Calu3 (cell line): ENCODE measurements at regions not wholly inside any gene's neighbourhood (a gene's known extent, or its start where the extent isn't known, plus 50 kb on each side); places are given as distances from the start of the nearest gene placed in this dataset.

Experiments used
- BruUV-seq: library from RNA; stranded (reverse); fragments of 400-500 nt; replicated peaks from 2 replicates; lab custom pipeline; 2021; lab: Mats Ljungman, UMichigan
- CTCF ChIA-PET: fragments of 300-600 bp; sonication (Branson Sonifier 250); formaldehyde crosslinking; loops from one replicate; lab custom pipeline; 2022; ENCODE audit warnings: antibody characterized with exemption; lab: Charles Lee
- DNase-seq: peaks from one replicate; pipeline ENCODE4 v3.0.0; 2022
- H3K27ac Mint-ChIP-seq: one replicate; pipeline ENCODE4 v1.8.0; 2022; ENCODE audit warnings: mixed read lengths; ENCODE audit not compliant: unreplicated experiment
- H3K27me3 Mint-ChIP-seq: one replicate; pipeline ENCODE4 v1.8.0; 2022; ENCODE audit warnings: mixed read lengths; ENCODE audit not compliant: unreplicated experiment
- H3K36me3 Mint-ChIP-seq: one replicate; pipeline ENCODE4 v1.8.0; 2022; ENCODE audit warnings: mild to moderate bottlenecking, moderate library complexity, mixed read lengths; ENCODE audit not compliant: insufficient read depth, unreplicated experiment
- H3K4me1 Mint-ChIP-seq: one replicate; pipeline ENCODE4 v1.8.0; 2022; ENCODE audit warnings: mild to moderate bottlenecking, low read depth, mixed read lengths; ENCODE audit not compliant: unreplicated experiment
- H3K4me3 Mint-ChIP-seq: one replicate; pipeline ENCODE4 v1.8.0; 2022; ENCODE audit warnings: mild to moderate bottlenecking, low read depth, moderate library complexity, mixed read lengths; ENCODE audit not compliant: unreplicated experiment
- H3K9me3 Mint-ChIP-seq: one replicate; pipeline ENCODE4 v1.8.0; 2022; ENCODE audit warnings: low read depth, mixed read lengths; ENCODE audit not compliant: unreplicated experiment
- CTCF ChIP-seq: fragments of 200-600 bp; IDR thresholded peaks from one replicate; pipeline ENCODE4 v1.8.0; 2022; ENCODE audit warnings: antibody characterized with exemption; ENCODE audit not compliant: unreplicated experiment
- intact Hi-C: fragments of 100-400 bp; cut with micrococcal nuclease; formaldehyde crosslinking; loops from one replicate; pipeline ENCODE4 v1.10.0; 2022; ENCODE audit not compliant: unreplicated experiment

GRCh38 chr6:148104131-148104530 is 238.5 kb upstream of the SASH1 start:
- Mint-ChIP-seq H3K27me3 (no peaks in the 10 kb centered on the region), H3K27ac (no peak overlapping the region), H3K36me3 (no peaks in the 10 kb centered on the region), H3K4me1 (no peaks in the 10 kb centered on the region), H3K4me3 (no peak overlapping the region), H3K9me3 (no peaks in the 10 kb centered on the region)
- intact Hi-C loops, result no loop called here
- TF ChIP-seq CTCF, result no peak
- no TSS peak for BruUV-seq
- no peak for DNase-seq
- CTCF ChIA-PET, result no interaction called here

GRCh38 chr6:148105695-148106094 is 236.9 kb upstream of the SASH1 start:
- Mint-ChIP-seq H3K4me1 (no peaks in the 10 kb centered on the region), H3K27ac (no peak overlapping the region), H3K9me3 (no peaks in the 10 kb centered on the region), H3K36me3 (no peaks in the 10 kb centered on the region), H3K27me3 (no peaks in the 10 kb centered on the region), H3K4me3 (no peak overlapping the region)
- CTCF ChIA-PET, result no interaction called here
- intact Hi-C loops, result no loop called here
- no peak for TF ChIP-seq CTCF
- BruUV-seq, result no TSS peak
- DNase-seq, result no peak

DNA sequence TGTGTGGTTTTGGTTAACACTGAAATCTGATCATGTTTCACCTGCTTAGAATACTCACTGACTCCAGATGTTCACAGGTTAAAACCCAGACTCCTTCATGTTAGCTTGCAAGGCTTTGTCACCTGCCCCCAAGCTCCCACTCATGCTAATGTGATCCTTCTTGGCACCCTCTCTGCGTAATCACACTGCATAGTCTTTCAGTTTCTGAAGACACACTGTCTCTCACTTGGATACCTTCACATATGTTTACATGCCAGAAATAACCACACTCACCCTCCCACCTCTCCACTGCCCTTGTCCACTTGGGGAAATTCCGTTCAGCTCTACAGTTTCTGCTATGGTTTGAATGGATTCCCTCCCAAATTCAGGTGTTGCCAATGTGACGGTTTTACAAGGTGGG is 234.7 kb upstream of the SASH1 start:
- H3K27me3 Mint-ChIP-seq, result no peaks in the 10 kb centered on the region
- no peak overlapping the region for H3K4me3 Mint-ChIP-seq
- no peaks in the 10 kb centered on the region for H3K9me3 Mint-ChIP-seq
- intact Hi-C loops, result no loop called here
- no peak for TF ChIP-seq CTCF
- no peak overlapping the region for H3K27ac Mint-ChIP-seq
- H3K4me1 Mint-ChIP-seq, result no peaks in the 10 kb centered on the region
- BruUV-seq, result no TSS peak
- CTCF ChIA-PET, result no interaction called here
- no peak for DNase-seq
- H3K36me3 Mint-ChIP-seq, result no peaks in the 10 kb centered on the region

DNA sequence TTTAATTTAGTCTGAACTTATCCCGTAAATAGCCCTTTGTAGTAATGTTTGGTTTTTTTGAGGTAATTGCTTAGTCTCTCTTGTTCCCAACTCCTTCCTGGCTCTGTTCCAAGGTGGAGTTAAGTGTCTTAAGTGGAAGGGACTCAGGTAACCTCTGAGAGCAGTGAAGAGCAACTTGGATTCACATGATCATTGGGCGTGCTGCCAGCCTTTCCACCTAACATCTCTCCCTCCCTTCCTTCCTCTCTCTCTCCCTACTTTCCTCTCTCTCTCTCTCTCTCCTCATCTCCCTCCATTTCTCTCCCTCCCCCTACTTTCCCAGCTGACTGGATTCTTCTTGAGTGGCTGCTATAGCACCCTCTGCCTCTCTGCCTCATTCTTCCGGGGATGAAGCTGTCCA is 232.9 kb upstream of the SASH1 start:
- no peak for TF ChIP-seq CTCF
- CTCF ChIA-PET, result no interaction called here
- no peak overlapping the region for H3K27ac Mint-ChIP-seq
- no peaks in the 10 kb centered on the region for H3K4me1 Mint-ChIP-seq
- BruUV-seq, result no TSS peak
- no peaks in the 10 kb centered on the region for H3K9me3 Mint-ChIP-seq
- H3K27me3 Mint-ChIP-seq, result no peaks in the 10 kb centered on the region
- no peak overlapping the region for H3K4me3 Mint-ChIP-seq
- no peaks in the 10 kb centered on the region for H3K36me3 Mint-ChIP-seq
- DNase-seq, result no peak
- intact Hi-C loops, result no loop called here
